Right renal cortex interstitium (tissue), 3 donors: ENCODE measurements at regions not wholly inside any gene's neighbourhood (a gene's known extent, or its start where the extent isn't known, plus 50 kb on each side); places are given as distances from the start of the nearest gene placed in this dataset.

Experiments used
- DNase-seq, 3 donors: peaks; one replicate each; pipeline ENCODE4 v3.0.0-alpha.2; 2013; ENCODE audit warnings: low read depth in 3 of 3, low spot score in 2 of 3

GRCh38 chr2:149828520-149829210, 241.1 kb upstream of the MMADHC start:
- no peak for DNase-seq

- no peak for DNase-seq
Observed at GRCh38 chr2:149827585-149828126, 240.1 kb upstream of the MMADHC start.

GRCh38 chr2:149826471-149827125, 239.0 kb upstream of the MMADHC start:
- no peak for DNase-seq

GRCh38 chr2:149825473-149825872, 237.9 kb upstream of the MMADHC start:
- DNase-seq: no peak

GRCh38 chr2:149824136-149824535, 236.6 kb upstream of the MMADHC start:
- no peak for DNase-seq

GRCh38 chr2:149819356-149819957, 231.9 kb upstream of the MMADHC start:
- no peak for DNase-seq

- DNase-seq: no peak
Observed at GRCh38 chr2:149816756-149817551, 229.4 kb upstream of the MMADHC start.

- DNase-seq: no peak
Observed at GRCh38 chr2:149815941-149816340, 228.4 kb upstream of the MMADHC start.

- DNase-seq: no peak
Observed at GRCh38 chr2:149814901-149815300, 227.3 kb upstream of the MMADHC start.

- DNase-seq: no peak
Observed at GRCh38 chr2:149814049-149814448, 226.5 kb upstream of the MMADHC start.

GRCh38 chr2:149808556-149808955, 221.0 kb upstream of the MMADHC start:
- DNase-seq: no peak

GRCh38 chr2:149806651-149807050, 219.1 kb upstream of the MMADHC start:
- no peak for DNase-seq

GRCh38 chr2:149800624-149801542, 213.3 kb upstream of the MMADHC start:
- DNase-seq: no peak

- no peak for DNase-seq
Observed at GRCh38 chr2:149799013-149799705, 211.6 kb upstream of the MMADHC start.

- no peak for DNase-seq
Observed at GRCh38 chr2:149797030-149797429, 209.5 kb upstream of the MMADHC start.

- no peak for DNase-seq
Observed at GRCh38 chr2:149789549-149789948, 202.0 kb upstream of the MMADHC start.

- DNase-seq: no peak
Observed at GRCh38 chr2:149787206-149787605, 199.6 kb upstream of the MMADHC start.

GRCh38 chr2:149783284-149783683, 195.7 kb upstream of the MMADHC start:
- no peak for DNase-seq

GRCh38 chr2:149782572-149782971, 195.0 kb upstream of the MMADHC start:
- DNase-seq: no peak
